RWPE2 (cell line): ENCODE measurements at regions not wholly inside any gene's neighbourhood (a gene's known extent, or its start where the extent isn't known, plus 50 kb on each side); places are given as distances from the start of the nearest gene placed in this dataset.

Experiments used
- ATAC-seq: fragments of 200-7000 bp; cut with Tn5 transposase; 3 replicates; pipeline ENCODE4 v1.9.1; 2021; ENCODE audit warnings: low read depth
- DNase-seq: peaks from one replicate; pipeline ENCODE4 v3.0.0-alpha.2; 2020; ENCODE audit warnings: low spot score
- H3K27ac ChIP-seq: fragments of 450-650 bp; 2 replicates; pipeline ENCODE4 v1.5.1; 2017; ENCODE audit warnings: mild to moderate bottlenecking; ENCODE audit not compliant: poor library complexity, severe bottlenecking
- H3K27me3 ChIP-seq: fragments of 250-450 bp; sonication (Bioruptor Pico); 2 replicates; pipeline ENCODE4 v1.5.1; 2021; ENCODE audit warnings: mild to moderate bottlenecking, moderate library complexity; ENCODE audit not compliant: insufficient read depth, poor library complexity, severe bottlenecking
- H3K36me3 ChIP-seq: fragments of 250-450 bp; sonication (Bioruptor Pico); 2 replicates; pipeline ENCODE4 v1.5.1; 2020; ENCODE audit warnings: low read depth, mild to moderate bottlenecking, moderate library complexity
- H3K4me1 ChIP-seq: fragments of 250-450 bp; sonication (Bioruptor Pico); 2 replicates; pipeline ENCODE4 v1.5.1; 2021; ENCODE audit warnings: mild to moderate bottlenecking, moderate library complexity; ENCODE audit not compliant: insufficient read depth, poor library complexity, severe bottlenecking
- H3K4me3 ChIP-seq: fragments of 250-450 bp; sonication (Bioruptor Pico); 2 replicates; pipeline ENCODE4 v1.5.1; 2021; ENCODE audit warnings: mild to moderate bottlenecking, moderate library complexity; ENCODE audit not compliant: severe bottlenecking
- H3K9me3 ChIP-seq: fragments of 250-450 bp; sonication (Bioruptor Pico); 2 replicates; pipeline ENCODE4 v1.5.1; 2021; ENCODE audit warnings: mild to moderate bottlenecking, moderate library complexity; ENCODE audit not compliant: severe bottlenecking
- TF ChIP-seq, protein P1 (sequence below): fragments of 450-650 bp; IDR thresholded peaks from one replicate; pipeline ENCODE4 v1.5.1; 2017; ENCODE audit warnings: mild to moderate bottlenecking, moderate library complexity; ENCODE audit not compliant: poor library complexity, severe bottlenecking

DNA sequence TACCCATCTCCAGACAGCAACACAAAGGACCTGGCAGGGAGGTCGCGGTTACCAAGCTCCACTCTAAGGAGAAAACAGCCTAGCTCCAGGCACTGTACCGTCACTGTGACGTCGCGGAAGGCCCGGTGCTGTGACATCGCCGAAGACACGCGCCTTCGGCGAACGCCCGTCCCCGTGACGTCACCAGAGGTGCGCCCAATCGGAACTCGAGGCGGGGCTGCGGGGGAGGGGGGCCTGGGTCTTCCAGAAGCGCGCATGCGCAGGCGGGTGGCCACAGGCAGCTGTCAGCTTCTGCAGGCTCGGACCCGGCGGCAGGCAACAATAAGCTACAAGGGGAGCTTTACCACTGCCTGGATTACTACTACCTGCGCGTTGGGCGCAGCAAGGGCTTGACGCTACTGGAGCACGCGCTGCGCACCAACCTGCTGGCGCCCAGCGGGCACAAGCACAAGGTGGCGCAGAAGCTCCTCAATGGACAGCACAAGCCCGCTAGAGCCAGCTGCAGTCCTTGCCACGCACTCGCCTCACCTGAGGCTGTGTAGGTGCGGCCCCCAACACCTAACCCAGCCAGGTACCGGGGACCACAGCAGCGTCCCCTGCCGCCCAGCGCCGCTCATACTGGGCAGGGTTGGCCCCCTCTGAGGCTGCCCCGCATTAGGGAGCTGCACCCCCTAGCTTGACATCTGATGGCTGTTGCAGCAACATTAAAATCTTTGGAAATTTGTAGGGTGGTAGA, 208.4 kb downstream of the TPST1 start:
- ATAC-seq, result peak; percentile 79
- H3K4me3 ChIP-seq, result peak overlapping the region; percentile 17

DNA sequence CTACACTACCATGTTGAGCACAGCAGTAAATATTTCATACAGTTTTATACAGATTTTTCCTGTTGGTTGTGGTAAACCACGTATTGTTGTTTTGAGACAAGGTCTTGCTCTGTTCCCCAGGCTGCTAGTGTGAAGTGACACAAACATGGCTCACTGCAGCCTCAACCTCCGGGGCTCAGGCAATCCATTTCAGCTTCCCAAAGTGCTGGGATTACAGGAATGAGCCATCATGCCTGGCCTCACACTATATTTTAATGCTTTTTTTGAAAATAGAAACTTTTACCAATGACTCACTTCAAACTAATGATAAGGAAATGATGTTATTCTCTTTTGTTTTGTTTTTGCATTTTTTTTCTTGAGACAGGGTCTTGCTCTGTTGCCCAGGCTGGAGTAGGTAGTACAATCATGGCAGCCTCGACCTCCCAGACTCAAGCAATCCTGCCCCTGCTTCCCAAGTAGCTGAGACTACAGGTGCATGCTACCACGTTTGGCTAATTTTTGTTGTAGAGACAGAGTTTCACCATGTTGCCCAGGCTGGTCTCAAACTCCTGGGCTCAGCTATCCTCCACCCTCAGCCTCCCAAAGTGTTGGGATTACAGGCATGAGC, 210.6 kb downstream of the TPST1 start:
- H3K4me3 ChIP-seq, result no peak overlapping the region

More for the DNA sequence above, 208.4 kb downstream of the TPST1 start:
- H3K27ac ChIP-seq, result no peak overlapping the region
- peak; percentile 80 for DNase-seq
- H3K4me1 ChIP-seq, result no peaks in the 10 kb centered on the region
- no peaks in the 10 kb centered on the region for H3K9me3 ChIP-seq
- H3K36me3 ChIP-seq, result peaks cover 4% of the 10 kb centered on the region; the same call in 1 of the 2 replicates
- TF ChIP-seq, protein P1, sequence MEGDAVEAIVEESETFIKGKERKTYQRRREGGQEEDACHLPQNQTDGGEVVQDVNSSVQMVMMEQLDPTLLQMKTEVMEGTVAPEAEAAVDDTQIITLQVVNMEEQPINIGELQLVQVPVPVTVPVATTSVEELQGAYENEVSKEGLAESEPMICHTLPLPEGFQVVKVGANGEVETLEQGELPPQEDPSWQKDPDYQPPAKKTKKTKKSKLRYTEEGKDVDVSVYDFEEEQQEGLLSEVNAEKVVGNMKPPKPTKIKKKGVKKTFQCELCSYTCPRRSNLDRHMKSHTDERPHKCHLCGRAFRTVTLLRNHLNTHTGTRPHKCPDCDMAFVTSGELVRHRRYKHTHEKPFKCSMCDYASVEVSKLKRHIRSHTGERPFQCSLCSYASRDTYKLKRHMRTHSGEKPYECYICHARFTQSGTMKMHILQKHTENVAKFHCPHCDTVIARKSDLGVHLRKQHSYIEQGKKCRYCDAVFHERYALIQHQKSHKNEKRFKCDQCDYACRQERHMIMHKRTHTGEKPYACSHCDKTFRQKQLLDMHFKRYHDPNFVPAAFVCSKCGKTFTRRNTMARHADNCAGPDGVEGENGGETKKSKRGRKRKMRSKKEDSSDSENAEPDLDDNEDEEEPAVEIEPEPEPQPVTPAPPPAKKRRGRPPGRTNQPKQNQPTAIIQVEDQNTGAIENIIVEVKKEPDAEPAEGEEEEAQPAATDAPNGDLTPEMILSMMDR, result peak; percentile 55
- H3K27me3 ChIP-seq, result no peaks in the 10 kb centered on the region

DNA sequence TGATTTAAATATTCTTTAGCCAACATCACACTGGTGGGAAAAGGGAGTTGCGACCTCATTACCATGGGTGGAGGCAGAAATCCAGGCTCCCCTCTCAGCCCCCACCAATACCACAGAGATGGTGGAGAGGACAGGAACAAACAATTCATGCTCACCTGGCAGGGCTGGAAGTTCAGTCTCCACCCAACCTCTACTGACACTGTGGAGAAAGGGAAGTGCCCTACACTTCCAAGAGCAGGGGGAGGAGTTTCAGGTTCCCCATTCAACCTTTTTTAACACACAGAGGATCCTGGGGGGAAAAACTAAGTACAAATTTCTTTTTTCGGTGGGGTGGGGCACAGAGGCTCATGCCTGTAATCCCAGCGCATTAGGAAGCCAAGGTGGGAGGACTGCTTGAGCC, 210.1 kb upstream of the KCTD7 start:
- Histone ChIP-seq H3K27me3 (no peaks in the 10 kb centered on the region), H3K4me3 (no peak overlapping the region), H3K36me3 (no peaks in the 10 kb centered on the region), H3K4me1 (no peaks in the 10 kb centered on the region), H3K27ac (no peak overlapping the region), H3K9me3 (no peaks in the 10 kb centered on the region)
- TF ChIP-seq, protein P1, result no peak
- DNase-seq (no peak), ATAC-seq (no peak)

More for the DNA sequence above, 210.6 kb downstream of the TPST1 start:
- Histone ChIP-seq H3K36me3 (no peaks in the 10 kb centered on the region), H3K27me3 (no peaks in the 10 kb centered on the region), H3K9me3 (no peaks in the 10 kb centered on the region), H3K27ac (no peak overlapping the region), H3K4me1 (no peaks in the 10 kb centered on the region)
- TF ChIP-seq, protein P1, result no peak
- ATAC-seq (no peak), DNase-seq (no peak)

GRCh38 chr7:66419210-66419609, 209.5 kb upstream of the KCTD7 start:
- H3K9me3 ChIP-seq, result no peaks in the 10 kb centered on the region
- H3K27ac ChIP-seq, result no peak overlapping the region
- no peak overlapping the region for H3K4me3 ChIP-seq
- no peak for ATAC-seq
- H3K4me1 ChIP-seq, result no peaks in the 10 kb centered on the region
- TF ChIP-seq, protein P1, result no peak
- no peak for DNase-seq
- no peaks in the 10 kb centered on the region for H3K36me3 ChIP-seq
- no peaks in the 10 kb centered on the region for H3K27me3 ChIP-seq
